ENCODE measurements at regions not wholly inside any gene's neighbourhood (a gene's known extent, or its start where the extent isn't known, plus 50 kb on each side); places are given as distances from the start of the nearest gene placed in this dataset.

GRCh38 chr14:84686550-84686949, 843.4 kb upstream of the FLRT2 start:
- DNase-seq: no peak

- no peak for DNase-seq
Measured at GRCh38 chr14:84688297-84689025, 841.5 kb upstream of the FLRT2 start.

- DNase-seq: no peak
Measured at GRCh38 chr14:84694161-84694560, 835.8 kb upstream of the FLRT2 start.

DNA sequence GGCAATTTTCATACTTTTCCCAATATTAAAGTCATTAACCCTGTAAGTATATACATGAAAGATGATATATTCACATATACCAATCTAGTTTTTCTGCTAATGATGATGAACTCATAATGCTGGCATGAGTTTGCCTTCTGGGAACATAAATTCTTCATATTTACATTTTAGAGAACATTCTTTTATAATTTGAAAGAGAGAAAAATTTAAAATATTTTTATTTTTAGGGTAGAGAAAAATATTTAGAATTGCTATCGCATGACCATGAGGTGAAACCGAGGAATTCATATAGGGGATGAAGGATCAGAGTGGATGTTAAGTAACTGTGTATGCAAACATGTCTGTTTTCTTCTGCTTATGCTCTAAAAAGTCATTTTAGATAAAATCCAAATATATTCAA, 825.3 kb upstream of the FLRT2 start:
- DNase-seq: no peak

DNA sequence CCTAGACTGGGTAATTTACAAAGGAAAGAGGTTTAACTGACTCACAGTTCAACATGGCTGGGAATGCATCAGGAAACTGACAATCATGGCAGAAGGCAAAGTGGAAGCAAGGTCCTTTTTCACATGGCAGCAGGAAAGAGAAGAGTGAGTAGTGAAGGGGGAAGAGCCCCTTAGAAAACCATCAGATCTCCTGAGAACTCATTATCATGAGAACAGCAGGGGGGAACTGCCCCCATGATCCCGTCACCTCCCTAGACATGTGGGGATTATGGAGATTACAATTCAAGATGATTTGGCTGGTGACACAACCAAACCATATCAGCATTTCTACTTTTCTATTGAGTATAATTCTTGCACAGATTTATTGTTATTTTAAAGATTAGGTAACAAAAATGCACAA, 822.1 kb upstream of the FLRT2 start:
- DNase-seq: no peak

GRCh38 chr14:84708865-84709264, 821.1 kb upstream of the FLRT2 start:
- DNase-seq: no peak

- DNase-seq: no peak
Measured at GRCh38 chr14:84726471-84726870, 803.5 kb upstream of the FLRT2 start.

- DNase-seq: no peak
Measured at GRCh38 chr14:84749191-84749955, 780.6 kb upstream of the FLRT2 start.

GRCh38 chr14:84750284-84750683, 779.7 kb upstream of the FLRT2 start:
- DNase-seq: no peak

DNA sequence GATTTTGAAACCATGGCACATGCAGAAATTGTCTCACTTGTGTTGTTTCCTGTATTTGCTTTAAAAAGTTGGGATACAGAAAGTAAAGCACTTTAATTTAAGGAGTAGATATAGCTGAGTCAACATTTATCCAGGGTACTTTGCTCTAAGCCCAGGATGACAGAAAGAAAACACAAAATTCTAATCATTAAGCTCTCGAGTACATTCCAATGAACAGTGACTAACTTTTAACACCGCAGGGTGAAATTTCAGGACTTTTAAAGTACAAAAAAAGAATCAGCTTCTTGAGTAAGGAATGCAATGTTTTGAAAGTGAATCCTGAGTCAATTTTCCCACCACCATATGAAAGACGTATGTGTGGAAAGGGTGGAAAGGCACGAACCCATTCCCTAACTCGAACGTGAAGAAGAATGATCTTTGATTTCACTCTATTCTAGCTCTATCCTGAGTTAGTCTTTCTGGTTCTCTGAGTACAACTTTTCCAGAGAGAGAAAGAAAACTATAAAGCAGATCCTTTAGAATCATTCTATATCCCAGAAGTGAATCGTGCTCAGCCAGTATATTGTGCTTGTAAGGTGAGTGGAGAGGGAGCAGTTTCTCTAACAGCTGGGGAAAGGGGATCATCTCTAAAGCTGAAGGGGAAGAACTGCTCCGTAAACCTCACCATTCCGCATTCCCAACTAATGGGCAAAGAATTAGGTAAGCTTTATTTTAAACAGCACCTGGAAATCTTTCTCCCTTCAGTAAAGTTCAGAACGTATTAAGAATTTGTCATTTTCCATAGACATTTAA, 779.0 kb upstream of the FLRT2 start:
- DNase-seq: no peak

DNA sequence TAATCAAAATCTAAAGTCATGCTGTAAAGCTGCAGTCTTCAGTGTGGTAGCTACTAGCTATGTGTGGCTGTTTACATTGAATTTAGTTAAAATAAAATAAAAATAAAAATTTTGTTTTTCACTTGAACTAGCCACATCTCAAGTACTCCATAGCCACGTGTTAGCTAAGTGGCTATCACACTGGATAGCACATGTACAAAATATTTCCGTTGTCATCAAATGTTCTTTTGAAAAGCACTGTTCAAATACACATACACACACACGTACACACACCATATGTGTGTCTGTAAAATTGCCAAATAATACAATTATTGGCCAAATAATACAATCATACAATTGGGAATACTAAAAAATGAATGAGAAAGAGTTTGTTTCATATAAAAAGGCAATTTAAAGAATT, 778.2 kb upstream of the FLRT2 start:
- DNase-seq: no peak

GRCh38 chr14:84760489-84761126, 769.3 kb upstream of the FLRT2 start:
- no peak for DNase-seq

- no peak for DNase-seq
Measured at GRCh38 chr14:84767434-84767833, 762.5 kb upstream of the FLRT2 start.

DNA sequence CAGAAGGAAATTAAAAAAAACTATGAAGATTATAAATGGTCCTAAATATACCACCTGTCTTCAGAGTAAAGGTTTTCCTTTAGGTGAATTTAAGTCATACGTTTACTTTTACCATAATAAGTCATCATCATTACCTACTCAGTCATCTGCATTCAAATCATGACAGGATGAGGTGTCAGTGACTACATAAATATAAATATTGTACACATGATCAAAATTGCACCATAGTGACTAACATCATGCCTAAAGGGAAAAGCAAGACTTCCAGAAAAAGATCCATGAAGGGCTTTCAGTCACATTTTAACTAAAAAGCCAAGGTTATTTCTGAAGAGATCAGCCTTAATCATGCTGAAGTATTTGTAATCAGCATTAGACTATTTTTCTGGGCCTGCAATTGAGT, 759.9 kb upstream of the FLRT2 start:
- DNase-seq: no peak

- no peak for DNase-seq
Measured at GRCh38 chr14:84777356-84777755, 752.6 kb upstream of the FLRT2 start.

GRCh38 chr14:84782902-84783301, 747.0 kb upstream of the FLRT2 start:
- no peak for DNase-seq

- no peak for DNase-seq
Measured at GRCh38 chr14:84783511-84783910, 746.4 kb upstream of the FLRT2 start.

GRCh38 chr14:84785996-84786395, 743.9 kb upstream of the FLRT2 start:
- no peak for DNase-seq

GRCh38 chr14:84789012-84789411, 740.9 kb upstream of the FLRT2 start:
- no peak for DNase-seq

DNA sequence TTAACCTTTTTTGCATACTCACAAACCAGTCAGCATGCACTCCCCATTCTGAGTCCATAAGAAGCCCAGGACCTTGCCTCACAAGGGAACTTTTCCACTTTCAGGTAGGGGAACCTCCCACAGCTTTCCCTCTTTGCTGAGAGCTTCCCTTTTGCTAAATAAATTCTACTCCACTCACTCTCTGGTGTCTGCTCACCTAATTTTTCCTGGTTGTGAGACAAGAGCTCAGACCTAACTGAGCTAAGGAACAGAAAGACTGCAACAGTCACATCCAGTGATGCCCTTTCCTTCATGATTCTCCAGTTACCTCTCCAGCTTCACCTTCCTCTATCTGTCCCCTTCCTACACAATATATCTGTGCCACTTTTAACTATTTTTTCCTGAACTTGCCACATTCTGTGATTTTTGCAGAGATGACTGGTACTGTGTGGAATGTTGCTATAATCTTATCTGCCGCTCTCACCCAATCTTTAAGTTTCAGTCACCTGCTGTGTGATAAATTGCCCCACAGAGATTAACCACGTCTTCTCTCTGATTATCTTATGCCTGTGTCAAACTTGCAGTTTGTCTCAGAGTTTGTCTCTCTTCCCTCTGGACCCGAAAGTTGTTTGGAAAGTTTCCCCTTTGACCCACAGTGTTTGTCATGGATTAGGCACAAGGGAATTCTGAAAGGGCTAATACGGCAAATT, 737.1 kb upstream of the FLRT2 start:
- DNase-seq: no peak

GRCh38 chr14:84797326-84797725, 732.6 kb upstream of the FLRT2 start:
- no peak for DNase-seq

GRCh38 chr14:84804468-84804867, 725.5 kb upstream of the FLRT2 start:
- no peak for DNase-seq

All from left kidney (tissue), 1 donor.